A549 (cell line): ENCODE measurements at regions not wholly inside any gene's neighbourhood (a gene's known extent, or its start where the extent isn't known, plus 50 kb on each side); places are given as distances from the start of the nearest gene placed in this dataset.

Experiments used
- ATAC-seq, 2 experiments: fragments of 200-7000 bp in 1 of 2; fragments of >200 bp in 1 of 2; cut with Nextera tagmentation in 1 of 2; cut with Tn5 transposase in 1 of 2; 3 replicates each; pipeline versions ENCODE4 v1.8.0 to v1.9.1; 2018 to 2020; ENCODE audit warnings: mild to moderate bottlenecking in 1 of 2, moderate library complexity in 1 of 2
- CTCF ChIA-PET: fragments of 300-600 bp; sonication (Branson Sonifier 250); formaldehyde crosslinking; extraction: SDS; loops from one replicate; lab custom pipeline; 2021; ENCODE audit warnings: antibody characterized with exemption, inconsistent platforms; lab: Yijun Ruan, JAX
- POLR2A ChIA-PET: fragments of 350-600 bp; formaldehyde crosslinking; extraction: SDS; loops from one replicate; lab custom pipeline; 2021; ENCODE audit warnings: antibody characterized with exemption, inconsistent platforms; lab: Yijun Ruan, JAX
- DNase-seq, 2 experiments: peaks; one replicate each; pipeline versions ENCODE4 v3.0.0 to v3.0.0-alpha.2; 2011 to 2016; ENCODE audit warnings: low read depth in 1 of 2, low spot score in 1 of 2
- FAIRE-seq: peaks from 2 replicates; lab custom pipeline; 2011; peaks lifted over from hg19 to GRCh38; lab: Jason Lieb, UNC
- H3K27ac ChIP-seq, 2 experiments: fragments of >200 bp; sonication (Bioruptor Twin); formaldehyde crosslinking; 3 replicates each; pipeline ENCODE4 v1.5.1; 2016 to 2017
- H3K4me1 ChIP-seq: fragments of >200 bp; sonication (Bioruptor Twin); formaldehyde crosslinking; 3 replicates; pipeline ENCODE4 v1.6.1; 2016
- H3K4me2 ChIP-seq: fragments of >200 bp; sonication (Bioruptor Twin); formaldehyde crosslinking; 3 replicates; pipeline ENCODE4 v1.6.1; 2016
- H3K4me3 ChIP-seq: fragments of >200 bp; sonication (Bioruptor Twin); formaldehyde crosslinking; 3 replicates; pipeline ENCODE4 v1.5.1; 2016
- H3K9me3 ChIP-seq: fragments of >200 bp; sonication (Bioruptor Twin); formaldehyde crosslinking; 3 replicates; pipeline ENCODE4 v1.6.1; 2016
- CBX8 ChIP-seq: fragments of 200-600 bp; sonication (generic); IDR thresholded peaks from 2 replicates; pipeline ENCODE4 v1.6.1; 2016
- CEBPB ChIP-seq, 2 experiments: fragments of >200 bp in 1 of 2; sonication (Bioruptor Twin) in 1 of 2; formaldehyde crosslinking in 1 of 2; IDR thresholded peaks; 2 replicates each; pipeline ENCODE4 v1.6.1; 2012 to 2016
- CHD2 ChIP-seq: fragments of 150-350 bp; IDR thresholded peaks from 2 replicates; pipeline ENCODE4 v1.6.1; 2014; ENCODE audit warnings: low read length; ENCODE audit not compliant: partially characterized antibody
- CHD4 ChIP-seq: fragments of 200-600 bp; sonication (generic); IDR thresholded peaks from 2 replicates; pipeline ENCODE4 v1.6.1; 2016; ENCODE audit warnings: antibody characterized with exemption, mild to moderate bottlenecking, borderline replicate concordance
- EHF ChIP-seq: fragments of 250-450 bp; sonication (Bioruptor Pico); IDR thresholded peaks from 2 replicates; pipeline ENCODE4 v1.5.0; 2020; ENCODE audit warnings: mild to moderate bottlenecking
- ELK1 ChIP-seq: fragments of 150-350 bp; IDR thresholded peaks from 2 replicates; pipeline ENCODE4 v1.6.1; 2014; ENCODE audit warnings: low read depth, mild to moderate bottlenecking, low read length
- ESRRA ChIP-seq: fragments of 150-350 bp; IDR thresholded peaks from 2 replicates; pipeline ENCODE4 v1.6.1; 2014; ENCODE audit warnings: mild to moderate bottlenecking, low read length, borderline replicate concordance
- GATA3 ChIP-seq: IDR thresholded peaks from 2 replicates; pipeline ENCODE4 v1.6.1; 2012; ENCODE audit warnings: borderline replicate concordance
- HES2 ChIP-seq: fragments of >200 bp; sonication (Bioruptor Twin); formaldehyde crosslinking; IDR thresholded peaks from 2 replicates; pipeline ENCODE4 v1.6.1; 2016
- HEYL ChIP-seq: fragments of 250-450 bp; sonication (Bioruptor Pico); IDR thresholded peaks from 2 replicates; pipeline ENCODE4 v1.8.0; 2021; ENCODE audit warnings: mild to moderate bottlenecking, moderate library complexity
- HOXA7 ChIP-seq: fragments of 250-450 bp; sonication (Bioruptor Pico); IDR thresholded peaks from 2 replicates; pipeline ENCODE4 v1.5.0; 2020; ENCODE audit warnings: mild to moderate bottlenecking, moderate library complexity
- JUN ChIP-seq, 2 experiments: fragments of >200 bp; sonication (Bioruptor Twin); formaldehyde crosslinking; IDR thresholded peaks; 2 replicates in 1 of 2; 3 replicates in 1 of 2; pipeline ENCODE4 v1.6.1; 2016 to 2017
- JUNB ChIP-seq: fragments of >200 bp; sonication (Bioruptor Twin); formaldehyde crosslinking; IDR thresholded peaks from 2 replicates; pipeline ENCODE4 v1.6.1; 2016
- MAFK ChIP-seq: fragments of 450-650 bp; IDR thresholded peaks from 2 replicates; pipeline ENCODE4 v1.6.1; 2014; ENCODE audit not compliant: partially characterized antibody
- MAZ ChIP-seq: fragments of 150-350 bp; IDR thresholded peaks from 2 replicates; pipeline ENCODE4 v1.6.1; 2014; ENCODE audit warnings: antibody characterized with exemption, low read depth, low read length, borderline replicate concordance
- POLR2A ChIP-seq: IDR thresholded peaks from 2 replicates; pipeline ENCODE4 v1.6.1; 2012; ENCODE audit warnings: mild to moderate bottlenecking, low read length
- POLR2AphosphoS2 ChIP-seq: conservative IDR thresholded peaks from 2 replicates; pipeline ENCODE4 v1.6.1; 2012; ENCODE audit warnings: low read length, improper control_type of control experiment, inconsistent platforms
- RCOR1 ChIP-seq: fragments of 150-350 bp; IDR thresholded peaks from 2 replicates; pipeline ENCODE4 v1.6.1; 2014; ENCODE audit warnings: antibody characterized with exemption, low read length, low read depth
- REST ChIP-seq: fragments of 200-600 bp; sonication (generic); IDR thresholded peaks from 2 replicates; pipeline ENCODE4 v1.6.1; 2016; ENCODE audit warnings: antibody characterized with exemption, mild to moderate bottlenecking, moderate library complexity
- RNF2 ChIP-seq: fragments of 200-600 bp; sonication (generic); IDR thresholded peaks from 2 replicates; pipeline ENCODE4 v1.6.1; 2016; ENCODE audit warnings: low read depth, mild to moderate bottlenecking, antibody characterized with exemption, moderate library complexity, borderline replicate concordance
- WGBS: methylation state at CpG from one replicate; pipeline ENCODE4 v1.1.6; 2017; ENCODE audit errors: missing lambda C conversion rate; 5-methylcytosine and 5-hydroxymethylcytosine counted together

GRCh38 chr18:1481577-1481976 is 576.9 kb downstream of the ADCYAP1 start:
- CTCF ChIA-PET, result no interaction called here
- POLR2A ChIA-PET, result no interaction called here
- no peaks in the 10 kb centered on the region for H3K4me1 ChIP-seq
- no peaks in the 10 kb centered on the region for H3K9me3 ChIP-seq
- no peak overlapping the region for H3K27ac ChIP-seq
- H3K4me3 ChIP-seq, result no peak overlapping the region
- WGBS, result 0% methylated on average over 1 of the region's 1 CpG
- no peak for DNase-seq
- no peak overlapping the region for H3K4me2 ChIP-seq
- TF ChIP-seq HEYL (CRISPR knock-in tag) (no peak), EHF (CRISPR knock-in tag) (no peak), CEBPB (IDR thresholded peaks at IDR 0.05) (no peak), POLR2A (no peak), MAZ (no peak), ELK1 (no peak), RNF2 (no peak), RCOR1 (no peak)
- TF ChIP-seq, all 56 proteins: peak for 0
- ATAC-seq (no peak), FAIRE-seq (no peak)

- FAIRE-seq (no peak), ATAC-seq (no peak), DNase-seq (no peak)
- Histone ChIP-seq H3K4me1 (no peaks in the 10 kb centered on the region), H3K9me3 (no peaks in the 10 kb centered on the region), H3K4me2 (no peak overlapping the region), H3K27ac (no peak overlapping the region), H3K4me3 (no peak overlapping the region)
- TF ChIP-seq GATA3 (no peak), JUNB (no peak), REST (no peak), RNF2 (no peak), JUN (IDR thresholded peaks at IDR 0.05) (no peak), CEBPB (IDR thresholded peaks at IDR 0.05) (no peak), POLR2AphosphoS2 (no peak), ESRRA (no peak), MAFK (no peak), MAZ (no peak), CHD2 (no peak), CHD4 (no peak), HOXA7 (no peak), CBX8 (no peak), HES2 (no peak), ELK1 (no peak)
- CTCF ChIA-PET, result no interaction called here
- POLR2A ChIA-PET, result no interaction called here
These were observed 578.7 kb downstream of the ADCYAP1 start for GRCh38 chr18:1483385-1483784.
